Ovary (tissue), 3 donors: ENCODE measurements at regions not wholly inside any gene's neighbourhood (a gene's known extent, or its start where the extent isn't known, plus 50 kb on each side); places are given as distances from the start of the nearest gene placed in this dataset.

Source experiments
- EP300 ChIP-seq: sonication (generic); formaldehyde crosslinking; IDR thresholded peaks from one replicate; pipeline ENCODE4 v1.6.1; 2017; ENCODE audit warnings: antibody characterized with exemption
- POLR2A ChIP-seq: fragments of 450-650 bp; IDR thresholded peaks from one replicate; pipeline ENCODE4 v1.6.1; 2017; ENCODE audit warnings: antibody characterized with exemption, mild to moderate bottlenecking, moderate library complexity
- TF ChIP-seq, protein P1 (sequence below), 3 donors: fragments of 450-650 bp in 2 of 3; fragments of 200-600 bp in 1 of 3; IDR thresholded peaks; one replicate each; pipeline versions ENCODE4 v1.5.1 to v1.8.0; 2016 to 2022; ENCODE audit warnings: antibody characterized with exemption in 3 of 3, mild to moderate bottlenecking in 1 of 3
- donor health status: DM: no; HTN: no; CAD: no.

DNA sequence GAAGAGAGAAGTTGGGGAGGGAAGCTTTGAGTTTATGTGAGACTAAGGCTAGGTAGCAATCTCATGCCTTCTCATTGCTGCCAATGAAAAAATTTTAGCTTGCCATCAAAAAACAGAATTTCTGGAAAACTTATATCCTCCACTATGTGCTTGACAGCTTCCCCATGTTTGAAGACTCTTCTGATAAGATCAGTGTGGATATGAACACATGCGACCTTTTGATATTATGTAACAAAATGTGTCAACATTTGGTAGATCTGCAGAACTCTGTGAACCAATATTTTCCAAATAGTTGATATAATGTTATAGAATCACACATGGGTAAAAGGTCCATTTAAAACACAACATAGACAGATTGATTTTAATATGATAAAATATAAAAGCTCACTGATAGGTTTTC lies 380.9 kb upstream of the PROK2 start:
- TF ChIP-seq, protein P1, sequence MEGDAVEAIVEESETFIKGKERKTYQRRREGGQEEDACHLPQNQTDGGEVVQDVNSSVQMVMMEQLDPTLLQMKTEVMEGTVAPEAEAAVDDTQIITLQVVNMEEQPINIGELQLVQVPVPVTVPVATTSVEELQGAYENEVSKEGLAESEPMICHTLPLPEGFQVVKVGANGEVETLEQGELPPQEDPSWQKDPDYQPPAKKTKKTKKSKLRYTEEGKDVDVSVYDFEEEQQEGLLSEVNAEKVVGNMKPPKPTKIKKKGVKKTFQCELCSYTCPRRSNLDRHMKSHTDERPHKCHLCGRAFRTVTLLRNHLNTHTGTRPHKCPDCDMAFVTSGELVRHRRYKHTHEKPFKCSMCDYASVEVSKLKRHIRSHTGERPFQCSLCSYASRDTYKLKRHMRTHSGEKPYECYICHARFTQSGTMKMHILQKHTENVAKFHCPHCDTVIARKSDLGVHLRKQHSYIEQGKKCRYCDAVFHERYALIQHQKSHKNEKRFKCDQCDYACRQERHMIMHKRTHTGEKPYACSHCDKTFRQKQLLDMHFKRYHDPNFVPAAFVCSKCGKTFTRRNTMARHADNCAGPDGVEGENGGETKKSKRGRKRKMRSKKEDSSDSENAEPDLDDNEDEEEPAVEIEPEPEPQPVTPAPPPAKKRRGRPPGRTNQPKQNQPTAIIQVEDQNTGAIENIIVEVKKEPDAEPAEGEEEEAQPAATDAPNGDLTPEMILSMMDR (IDR thresholded peaks at IDR 0.05), result no peak
- TF ChIP-seq POLR2A, result no peak
- no peak for TF ChIP-seq EP300
